Activated T-cell treated with anti-CD3 and anti-CD28 coated beads for 48 hours (primary cell): ENCODE measurements at regions not wholly inside any gene's neighbourhood (a gene's known extent, or its start where the extent isn't known, plus 50 kb on each side); places are given as distances from the start of the nearest gene placed in this dataset.

Source experiments
- DNase-seq: peaks from one replicate; pipeline ENCODE4 v3.0.0-alpha.2; 2020; ENCODE audit warnings: low read depth

DNA sequence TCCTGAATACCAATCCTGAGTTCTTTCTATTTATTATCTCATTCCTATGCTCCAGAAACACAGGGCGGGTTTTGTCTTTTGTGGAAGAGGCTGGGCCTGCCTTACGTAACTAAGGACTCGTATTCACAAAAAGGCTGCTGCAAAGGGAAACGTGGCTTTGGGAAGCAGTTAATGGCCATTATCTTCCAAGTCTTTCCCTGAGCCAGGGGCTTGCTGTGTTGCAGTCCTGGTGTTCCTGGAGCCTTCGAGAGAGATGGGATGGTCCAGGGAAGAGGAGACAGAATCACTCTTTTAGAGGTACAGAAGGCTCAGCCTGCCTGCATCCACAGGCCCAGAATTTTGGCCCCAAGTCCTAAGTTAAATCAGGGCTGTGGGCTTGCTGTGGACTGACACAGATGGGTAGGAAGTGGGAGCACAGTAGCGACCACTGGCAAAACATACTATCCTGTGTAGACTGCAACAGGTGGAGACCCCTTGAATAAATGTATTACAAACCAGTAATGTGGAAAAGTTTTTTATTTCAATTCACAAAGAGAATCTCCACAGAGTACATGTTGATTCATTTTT, 139.4 kb upstream of the ST6GAL2 start:
- DNase-seq, result no peak

- DNase-seq, result no peak
Observed at GRCh38 chr2:107025869-107026380, 140.0 kb upstream of the ST6GAL2 start.

GRCh38 chr2:107027205-107027604, 141.2 kb upstream of the ST6GAL2 start:
- DNase-seq, result no peak

GRCh38 chr2:107027810-107028209, 141.8 kb upstream of the ST6GAL2 start:
- DNase-seq, result no peak

DNA sequence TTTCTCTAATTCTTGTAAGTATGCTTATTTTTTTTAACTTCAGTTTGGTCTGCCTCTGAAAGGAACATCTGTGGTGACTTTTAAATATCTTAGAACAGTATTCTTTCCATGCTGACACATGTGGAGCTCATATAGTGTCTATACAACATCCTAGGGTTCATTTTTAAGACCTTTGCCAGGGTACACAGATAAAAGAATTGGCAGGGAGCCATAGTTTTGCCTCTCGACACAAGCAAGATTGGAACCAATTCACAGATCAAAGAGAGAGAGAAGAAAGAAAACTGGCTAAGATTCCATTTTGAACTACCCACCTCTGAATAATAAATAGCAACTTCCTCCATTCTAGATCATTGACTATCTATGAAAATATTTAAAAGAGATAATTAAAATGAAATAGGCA, 142.7 kb upstream of the ST6GAL2 start:
- DNase-seq, result no peak

DNA sequence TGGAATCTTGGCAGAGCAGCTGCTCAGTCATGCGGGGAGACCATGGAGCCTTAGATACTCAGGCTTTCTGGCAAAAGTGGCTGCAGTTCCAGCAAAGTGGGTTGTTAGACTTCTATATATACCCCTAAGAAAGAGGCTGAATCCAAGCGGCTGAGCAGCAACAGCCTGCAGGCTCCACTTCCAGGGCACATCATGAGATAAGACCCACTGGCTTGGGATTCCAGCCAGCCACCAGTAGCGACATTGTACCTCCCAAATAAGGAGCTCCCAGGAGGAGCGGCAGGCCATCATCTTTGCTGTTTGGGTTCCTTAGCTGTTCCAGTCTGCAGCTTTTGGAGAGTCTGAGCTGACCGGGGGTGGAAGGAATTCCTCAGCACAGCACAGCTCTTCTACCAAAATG, 150.3 kb upstream of the ST6GAL2 start:
- no peak for DNase-seq

DNA sequence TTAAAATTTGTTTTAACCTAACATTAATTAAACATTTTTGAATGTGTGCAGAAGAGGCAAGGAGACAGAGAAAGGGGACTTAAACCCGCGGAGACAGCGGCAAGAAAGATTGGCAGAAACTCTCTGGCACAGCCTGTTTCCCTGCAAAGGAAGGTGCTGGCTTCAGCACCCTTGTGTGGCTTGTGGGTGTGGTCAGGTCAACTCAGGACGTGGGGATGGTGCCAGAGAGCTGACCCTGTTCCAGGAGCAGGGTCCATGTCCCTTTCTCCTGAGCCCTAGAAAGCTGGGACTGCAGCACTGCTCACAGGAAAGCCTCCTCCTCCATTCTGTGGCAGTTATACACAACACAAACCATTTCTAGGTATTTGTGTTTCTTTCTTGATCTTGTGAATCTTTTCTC, 176.2 kb upstream of the ST6GAL2 start:
- DNase-seq, result no peak

DNA sequence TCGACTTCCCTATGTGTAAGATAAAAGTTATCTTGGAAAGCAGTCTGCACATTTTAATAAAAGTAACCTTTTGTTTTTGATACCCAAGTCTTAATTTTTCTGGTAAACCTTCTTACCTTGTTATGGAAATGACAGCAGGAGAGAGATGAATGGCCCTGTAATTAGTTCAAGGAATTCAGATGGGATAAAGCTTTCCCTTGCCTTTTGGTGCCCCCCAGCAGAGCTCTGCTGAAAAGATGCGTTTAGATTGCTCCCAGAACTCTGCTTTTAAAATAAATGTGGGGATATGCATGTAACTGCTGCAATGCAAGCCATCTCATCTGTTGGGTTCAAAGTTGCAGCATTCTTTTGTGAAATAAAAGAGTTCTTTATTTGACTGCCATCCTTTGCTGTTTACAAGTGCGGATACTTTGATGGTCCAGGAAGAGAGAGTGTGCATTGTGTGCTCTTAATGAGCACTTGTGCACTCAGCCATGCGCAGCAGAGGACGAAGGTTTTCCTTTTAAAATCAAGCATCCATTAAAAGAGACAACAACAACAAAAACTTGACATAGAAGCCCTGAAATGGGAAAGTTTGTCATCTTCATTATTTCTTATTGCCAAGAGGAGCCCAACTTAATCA, 176.7 kb upstream of the ST6GAL2 start:
- DNase-seq, result no peak

GRCh38 chr2:107063228-107063627, 177.3 kb upstream of the ST6GAL2 start:
- DNase-seq, result no peak

DNA sequence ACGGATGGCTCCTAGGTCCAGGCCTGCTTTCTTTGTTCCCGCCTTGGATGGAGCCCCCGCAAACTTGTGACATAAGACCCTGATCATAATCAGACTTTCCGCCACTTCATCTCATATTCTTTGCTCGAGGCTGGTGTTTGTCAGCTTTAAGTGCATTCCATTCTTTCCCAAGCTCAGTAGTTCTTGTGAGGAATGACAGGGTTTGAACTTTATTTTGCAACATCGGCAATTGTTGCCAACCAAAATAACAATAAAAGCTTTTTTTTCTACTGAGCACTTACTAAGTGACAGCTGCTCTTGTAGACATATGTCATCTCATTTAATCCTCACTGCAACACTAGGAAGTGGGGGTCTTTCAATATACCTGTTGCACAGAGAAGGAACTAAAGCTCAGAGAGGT, 178.8 kb upstream of the ST6GAL2 start:
- no peak for DNase-seq

GRCh38 chr2:107068069-107068916, 182.3 kb upstream of the ST6GAL2 start:
- DNase-seq, result no peak

DNA sequence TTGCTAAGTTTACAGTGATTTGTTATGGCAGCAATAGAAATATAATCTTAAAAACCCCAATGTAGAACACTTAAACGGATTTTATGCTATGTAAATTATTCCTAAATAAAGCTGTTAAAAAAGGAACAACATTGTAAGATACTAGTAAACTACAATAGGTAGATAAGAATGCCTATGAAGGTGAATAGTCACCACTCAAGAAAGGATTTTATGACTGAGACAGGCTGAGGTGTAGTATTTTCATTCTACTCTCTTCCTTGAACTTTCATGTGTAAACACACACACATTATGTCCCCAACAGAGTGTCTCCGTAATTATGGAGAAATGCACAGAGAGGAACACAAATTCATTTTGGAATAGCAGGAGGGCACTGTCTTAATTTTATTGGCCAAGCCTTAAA, 183.9 kb upstream of the ST6GAL2 start:
- no peak for DNase-seq

DNA sequence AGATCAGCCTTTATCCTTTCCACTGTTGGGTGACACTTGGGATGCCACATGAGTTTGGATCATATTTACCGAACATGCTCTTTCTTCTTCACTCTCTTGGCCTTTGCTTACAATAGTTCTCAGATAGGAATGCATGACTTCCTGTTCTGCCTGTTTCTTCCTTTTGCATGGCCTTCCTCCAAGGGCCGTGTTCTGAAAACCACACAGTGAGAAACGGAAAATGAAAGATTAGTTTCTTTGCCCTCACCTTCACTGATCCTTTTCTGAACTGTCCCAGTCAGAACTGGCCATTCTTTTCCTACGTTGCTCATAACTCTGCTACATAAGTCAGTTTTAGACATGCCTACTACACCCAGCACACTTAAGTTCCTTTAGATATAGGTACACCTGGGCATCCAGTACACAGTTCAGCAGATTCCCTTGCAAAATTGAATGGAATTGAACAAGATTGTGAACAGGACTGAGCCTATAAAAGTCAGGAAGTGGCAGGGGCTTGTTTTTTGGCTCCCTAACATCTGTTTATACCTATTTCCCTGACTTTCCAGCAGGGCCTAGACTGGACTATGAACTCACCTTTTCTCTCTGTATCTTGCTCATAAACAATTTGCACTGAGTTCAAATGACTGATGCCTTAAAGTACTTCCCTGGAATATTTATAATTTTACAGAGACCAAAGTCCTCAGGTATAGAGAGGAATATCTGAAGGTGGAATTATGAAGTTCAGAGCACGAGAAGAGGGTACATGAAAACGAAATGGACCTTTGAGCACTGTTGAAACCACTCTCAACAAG, 186.4 kb upstream of the ST6GAL2 start:
- no peak for DNase-seq

- no peak for DNase-seq
Observed at GRCh38 chr2:107078584-107078983, 192.6 kb upstream of the ST6GAL2 start.

DNA sequence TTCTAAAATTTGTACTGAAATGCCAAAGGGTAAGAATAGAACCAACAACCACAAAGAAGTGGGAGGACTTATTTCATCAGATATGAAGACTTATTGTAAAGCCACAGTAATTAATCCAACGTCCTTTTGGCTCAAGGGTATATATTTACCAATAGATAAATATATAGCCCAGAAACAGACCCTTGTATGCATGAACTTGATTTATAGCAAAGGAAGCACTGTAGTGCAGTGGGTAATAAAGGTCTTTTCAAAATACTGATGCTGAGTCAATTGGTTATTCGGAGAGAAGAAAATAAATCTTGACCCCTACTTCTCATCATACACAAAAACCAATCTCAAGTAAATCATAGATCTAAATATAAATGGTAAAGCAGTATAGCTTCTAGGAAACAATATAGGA, 200.5 kb upstream of the ST6GAL2 start:
- no peak for DNase-seq

DNA sequence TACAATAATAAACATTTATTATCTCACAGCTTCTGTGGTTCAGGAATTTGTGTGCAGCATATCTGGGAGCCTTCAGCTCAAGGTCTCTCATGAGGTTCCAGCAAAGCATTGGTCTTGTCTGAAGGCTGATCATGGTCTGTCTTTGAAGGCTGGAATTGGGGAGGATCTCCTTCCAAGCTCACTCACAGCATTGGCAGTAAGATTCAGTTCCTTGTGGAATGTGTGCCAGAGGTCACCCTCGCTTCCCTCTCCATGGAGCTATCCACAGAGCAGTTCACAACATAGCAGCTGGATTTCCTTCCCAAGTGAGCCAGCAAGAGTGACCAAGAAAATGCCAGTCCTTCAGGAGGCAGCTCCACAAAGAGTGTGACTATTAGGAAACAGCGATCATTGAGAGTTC, 202.2 kb upstream of the ST6GAL2 start:
- DNase-seq, result no peak

DNA sequence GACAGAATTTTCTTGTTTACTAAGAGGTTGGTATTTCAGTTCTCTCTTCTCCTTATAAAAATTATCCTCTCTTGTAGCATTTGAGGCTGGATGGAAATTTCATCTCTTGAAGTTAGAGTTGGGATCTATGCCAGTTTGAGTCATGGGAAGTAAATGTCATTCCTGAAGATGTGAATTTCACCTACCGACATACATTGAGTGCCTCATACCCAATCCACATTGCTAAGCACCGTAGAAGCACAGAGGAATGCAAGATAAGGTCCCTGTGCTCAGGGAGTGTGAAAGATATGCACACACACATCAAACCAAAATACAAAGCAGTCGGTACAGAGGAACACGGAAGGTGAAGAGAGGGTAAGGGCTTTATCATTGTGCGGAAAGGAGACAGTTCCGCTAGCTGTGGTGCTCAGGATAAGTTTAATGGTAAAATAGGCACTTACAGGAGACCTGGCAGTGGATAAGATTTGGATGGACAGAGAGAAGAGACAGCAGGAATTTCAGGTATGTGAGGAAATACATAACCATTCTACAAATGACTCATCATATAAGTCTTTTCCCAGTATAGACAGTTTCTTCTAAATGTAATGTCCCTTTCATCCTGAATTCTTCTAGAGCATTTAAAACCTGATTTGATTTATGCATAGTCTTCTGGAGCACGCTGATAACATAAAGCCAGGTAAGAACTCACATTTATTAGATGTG, 205.3 kb upstream of the ST6GAL2 start:
- no peak for DNase-seq

DNA sequence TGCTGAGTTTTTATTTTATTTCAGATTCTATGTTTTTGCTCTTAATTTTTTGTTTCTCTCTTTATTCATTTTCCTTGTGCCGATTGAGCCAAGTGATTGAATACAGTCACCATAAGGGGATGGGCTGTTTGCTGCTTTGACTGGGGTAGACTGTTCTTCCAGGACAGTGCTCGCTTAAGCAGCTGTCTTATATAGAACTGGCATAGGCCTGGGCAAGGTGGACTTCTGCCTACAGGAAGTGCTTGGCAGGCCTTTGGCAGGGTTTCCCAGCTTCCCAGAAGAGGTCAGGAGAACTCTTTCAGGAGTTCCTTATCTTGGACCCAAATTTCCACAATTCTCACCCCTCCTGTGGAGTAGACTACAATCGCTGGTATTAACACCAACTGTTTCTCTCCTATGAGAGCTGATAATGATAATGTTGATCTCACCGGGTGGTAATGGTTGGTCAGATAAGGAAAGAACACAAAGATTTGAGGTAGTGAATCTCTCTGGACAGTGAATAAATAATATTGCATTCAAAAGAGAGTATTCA, 207.5 kb upstream of the ST6GAL2 start:
- no peak for DNase-seq

DNA sequence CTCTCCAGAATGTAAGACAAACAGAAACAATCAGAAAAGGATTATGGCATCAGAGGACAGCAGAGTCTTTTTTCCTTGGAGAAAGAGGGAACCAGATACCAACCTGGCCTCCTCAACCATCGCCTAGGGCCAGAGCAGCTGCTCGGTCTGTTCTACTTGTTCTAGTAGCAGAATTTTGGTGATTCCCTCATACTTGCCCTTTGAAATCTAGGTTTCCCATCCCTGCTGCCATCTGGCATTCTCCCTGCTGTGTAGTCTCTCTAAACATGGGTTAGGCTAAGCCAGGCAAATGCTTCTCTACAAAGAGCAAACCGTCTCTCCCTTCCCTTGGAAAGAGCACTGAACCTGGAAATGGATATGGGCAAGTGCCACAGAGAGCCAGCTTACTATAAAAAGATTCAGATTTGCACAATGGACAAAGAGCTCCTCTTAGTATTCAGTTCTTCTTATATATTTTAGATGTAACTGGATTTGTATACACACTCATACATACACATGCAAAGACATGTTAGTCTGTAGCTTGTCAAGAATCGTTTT, 208.6 kb upstream of the ST6GAL2 start:
- no peak for DNase-seq

- DNase-seq, result no peak
Observed at GRCh38 chr2:107102176-107102575, 216.2 kb upstream of the ST6GAL2 start.

- no peak for DNase-seq
Observed at GRCh38 chr2:107107351-107107750, 221.4 kb upstream of the ST6GAL2 start.
